ENCODE measurements at regions not wholly inside any gene's neighbourhood (a gene's known extent, or its start where the extent isn't known, plus 50 kb on each side); places are given as distances from the start of the nearest gene placed in this dataset.

DNA sequence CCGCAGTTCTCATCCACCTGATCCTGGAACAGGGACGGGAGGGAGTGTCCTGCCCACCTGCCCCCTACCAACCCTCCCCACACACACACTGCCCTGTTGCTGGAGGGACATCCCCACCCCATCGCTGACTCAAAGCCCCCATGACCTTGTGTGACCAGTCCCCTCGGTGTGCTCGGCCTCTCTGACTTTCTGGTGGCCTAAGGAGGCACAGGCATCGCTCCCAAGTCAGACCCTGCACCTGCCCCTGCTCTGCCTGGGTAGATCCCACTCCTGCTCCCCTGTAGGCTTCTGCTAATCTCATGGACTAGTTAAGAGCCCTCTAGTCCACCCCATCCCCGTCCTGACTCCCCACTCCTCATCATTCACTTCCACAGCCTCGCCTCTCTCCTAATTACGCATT is 58.8 kb upstream of the DOCK1 start:
- no peak for DNase-seq (ENCODE audit: low read depth in 1 of 2, low spot score in 2 of 2)
- Histone ChIP-seq H3K4me1 (replicated peaks) (no peaks in the 10 kb centered on the region), H3K9me3 (replicated peaks) (no peaks in the 10 kb centered on the region), H3K27me3 (replicated peaks) (peaks cover 12% of the 10 kb centered on the region), H3K27ac (no peak overlapping the region), H3K36me3 (no peaks in the 10 kb centered on the region), H3K4me3 (no peak overlapping the region)

DNA sequence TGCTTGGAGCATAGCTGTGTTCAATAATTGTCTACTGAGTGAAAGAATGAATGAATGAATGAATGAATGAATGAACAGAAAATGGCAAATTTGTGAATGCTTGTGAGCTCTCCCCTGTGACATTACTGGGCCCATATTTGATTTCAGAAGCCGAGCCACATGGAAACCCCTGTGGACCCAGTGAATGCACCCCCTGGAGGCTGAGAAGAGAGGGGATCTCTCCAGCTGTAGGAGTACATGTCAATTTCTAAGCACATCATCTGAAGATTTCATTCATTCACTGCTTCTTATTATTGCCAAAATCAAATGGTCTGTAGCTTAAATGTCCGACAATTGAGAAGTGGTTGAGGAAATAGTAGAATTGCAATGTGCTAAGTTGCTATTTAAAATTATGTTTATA is 58.3 kb upstream of the DOCK1 start:
- H3K27me3 ChIP-seq (replicated peaks): peaks cover 12% of the 10 kb centered on the region

DNA sequence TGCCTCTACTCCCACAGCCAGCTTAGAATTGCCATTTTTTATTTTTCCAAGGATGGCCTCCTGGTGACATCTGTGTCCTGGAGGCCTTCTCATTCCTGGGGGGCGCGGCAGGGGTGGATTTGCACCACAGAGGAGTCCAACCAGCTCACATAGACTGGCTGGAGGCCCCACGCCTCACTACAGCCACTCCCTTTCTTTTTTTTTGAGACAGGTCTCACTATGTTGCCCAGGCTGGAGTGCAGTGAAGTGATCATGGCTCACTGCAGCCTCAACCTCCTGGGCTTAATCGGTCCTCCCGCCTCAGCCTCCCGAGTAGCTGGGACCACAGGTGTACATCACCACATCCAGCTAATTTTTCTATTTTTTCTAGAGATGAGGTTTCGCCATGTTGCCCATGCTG is 57.6 kb upstream of the DOCK1 start:
- Histone ChIP-seq H3K27me3 (replicated peaks) (peaks cover 9% of the 10 kb centered on the region), H3K4me1 (replicated peaks) (no peaks in the 10 kb centered on the region), H3K27ac (no peak overlapping the region), H3K9me3 (replicated peaks) (no peaks in the 10 kb centered on the region), H3K4me3 (no peak overlapping the region), H3K36me3 (no peaks in the 10 kb centered on the region)
- DNase-seq (ENCODE audit: low read depth in 1 of 2, low spot score in 2 of 2): no peak

More for the DNA sequence above, 58.3 kb upstream of the DOCK1 start:
- Histone ChIP-seq H3K36me3 (no peaks in the 10 kb centered on the region), H3K4me1 (replicated peaks) (no peaks in the 10 kb centered on the region), H3K27ac (no peak overlapping the region), H3K4me3 (no peak overlapping the region), H3K9me3 (replicated peaks) (no peaks in the 10 kb centered on the region)
- DNase-seq (ENCODE audit: low read depth in 1 of 2, low spot score in 2 of 2): no peak

DNA sequence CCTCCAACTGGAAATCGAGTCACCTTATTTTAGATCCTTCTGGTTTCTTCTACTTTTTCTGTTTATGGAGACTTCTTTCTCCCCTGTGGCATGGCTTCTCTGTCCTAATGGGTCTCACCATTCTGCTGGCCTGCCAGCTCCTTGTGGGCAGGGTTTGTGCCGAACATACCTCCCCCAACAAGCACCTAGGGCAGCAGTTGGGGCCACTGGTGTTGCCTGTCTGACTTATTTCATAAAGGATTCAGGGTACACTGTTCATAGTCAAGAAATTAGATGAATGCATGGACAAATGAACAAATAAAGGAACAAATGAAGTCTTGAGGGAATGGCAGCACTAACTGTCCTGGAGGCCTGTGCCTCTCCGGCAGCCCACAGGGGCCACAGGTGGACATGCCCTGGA is 55.6 kb upstream of the DOCK1 start:
- H3K9me3 ChIP-seq (replicated peaks): no peaks in the 10 kb centered on the region
- peaks cover 9% of the 10 kb centered on the region for H3K27me3 ChIP-seq (replicated peaks)
- no peak for DNase-seq (ENCODE audit: low read depth in 1 of 2, low spot score in 2 of 2)
- no peak overlapping the region for H3K27ac ChIP-seq
- no peak overlapping the region for H3K4me3 ChIP-seq
- no peaks in the 10 kb centered on the region for H3K36me3 ChIP-seq
- no peaks in the 10 kb centered on the region for H3K4me1 ChIP-seq (replicated peaks)

DNA sequence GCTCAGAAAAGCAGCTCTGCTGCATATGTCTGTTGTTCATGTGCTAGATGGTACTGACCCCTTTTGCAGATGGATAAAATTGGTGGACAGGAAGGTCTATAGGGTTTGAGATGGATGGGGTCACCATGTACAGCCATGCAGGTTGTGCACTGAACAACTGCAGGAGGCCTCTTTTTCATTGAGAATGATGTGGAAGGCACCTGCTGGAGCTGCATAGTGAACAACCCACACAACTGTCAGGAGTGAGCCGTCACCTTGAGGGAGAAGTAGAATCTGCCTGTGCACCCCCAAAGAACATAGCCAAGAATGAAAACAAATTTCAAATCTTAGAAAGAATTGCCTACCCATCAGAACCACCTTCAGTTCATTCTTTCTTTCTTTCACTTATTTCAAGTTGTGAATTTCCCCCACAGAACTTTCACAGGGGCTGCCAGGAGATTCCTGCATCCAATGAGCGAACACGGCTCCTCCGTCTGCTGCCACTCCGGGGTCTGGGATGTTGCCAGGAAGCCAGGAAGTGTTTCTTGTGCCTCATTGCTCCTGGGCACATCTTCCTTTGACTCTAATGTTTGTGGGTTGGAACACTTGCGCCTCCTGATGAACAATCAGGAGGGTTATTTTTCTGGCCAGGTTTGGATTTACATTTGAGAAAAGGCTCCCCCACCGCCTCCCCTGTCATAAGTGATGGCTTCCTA is 53.7 kb upstream of the DOCK1 start:
- H3K4me1 ChIP-seq (replicated peaks): no peaks in the 10 kb centered on the region
- H3K27ac ChIP-seq: no peak overlapping the region
- H3K9me3 ChIP-seq (replicated peaks): no peaks in the 10 kb centered on the region
- peaks cover 9% of the 10 kb centered on the region for H3K27me3 ChIP-seq (replicated peaks)
- no peak for DNase-seq (ENCODE audit: low read depth in 1 of 2, low spot score in 2 of 2)
- no peaks in the 10 kb centered on the region for H3K36me3 ChIP-seq
- no peak overlapping the region for H3K4me3 ChIP-seq

DNA sequence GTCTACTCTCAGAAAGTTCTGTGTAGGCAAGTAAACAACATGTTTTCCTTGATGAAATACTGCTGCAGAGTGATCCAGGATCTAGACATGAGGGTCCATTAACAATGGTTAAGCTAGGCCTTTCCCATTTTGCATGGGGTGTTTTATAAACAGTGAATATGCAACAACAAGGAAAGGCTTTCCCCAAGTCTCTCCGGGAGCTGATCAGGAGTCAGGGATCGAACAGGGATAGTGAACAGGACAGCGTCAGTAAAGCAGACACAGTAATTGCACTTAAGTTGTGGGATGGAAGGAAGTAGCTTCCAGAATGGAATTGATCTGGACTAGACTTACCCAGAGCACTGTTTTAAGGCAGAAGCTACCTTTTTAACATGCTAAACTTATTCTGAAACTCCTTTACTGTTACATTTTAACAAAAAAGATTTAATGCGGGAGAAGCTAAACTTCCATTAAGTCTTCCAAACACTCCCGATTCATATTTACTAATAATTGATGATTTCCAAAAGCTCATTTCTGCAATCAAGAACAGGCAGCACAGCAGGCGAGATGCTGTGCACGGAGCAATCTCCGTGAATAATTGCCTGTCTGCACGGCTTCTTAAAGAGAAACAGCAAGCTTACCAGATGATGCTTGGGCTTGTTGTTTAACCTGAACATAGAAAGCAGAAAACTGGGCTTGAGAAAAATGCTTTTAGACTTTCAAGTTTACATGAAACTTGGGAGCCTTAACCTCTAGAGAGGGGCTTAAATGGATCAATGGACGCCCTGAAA is 50.3 kb upstream of the DOCK1 start:
- Histone ChIP-seq H3K36me3 (no peaks in the 10 kb centered on the region), H3K4me1 (replicated peaks) (no peaks in the 10 kb centered on the region), H3K9me3 (replicated peaks) (0 out of 2 replicates have a peak, but pooled peaks cover 5% of the 10 kb centered on the region), H3K4me3 (no peak overlapping the region), H3K27ac (no peak overlapping the region), H3K27me3 (replicated peaks) (no peaks in the 10 kb centered on the region; the same call in 1 of the 2 replicates)
- no peak for DNase-seq (ENCODE audit: low read depth in 1 of 2, low spot score in 2 of 2)

All from SJSA1 (cell line).